ENCODE measurements at regions not wholly inside any gene's neighbourhood (a gene's known extent, or its start where the extent isn't known, plus 50 kb on each side); places are given as distances from the start of the nearest gene placed in this dataset.
"Not testable (repeated sequence)": the region's sequence is repeated elsewhere in the genome, so short reads cannot be mapped to it uniquely, and the experiment has no call there.

DNA sequence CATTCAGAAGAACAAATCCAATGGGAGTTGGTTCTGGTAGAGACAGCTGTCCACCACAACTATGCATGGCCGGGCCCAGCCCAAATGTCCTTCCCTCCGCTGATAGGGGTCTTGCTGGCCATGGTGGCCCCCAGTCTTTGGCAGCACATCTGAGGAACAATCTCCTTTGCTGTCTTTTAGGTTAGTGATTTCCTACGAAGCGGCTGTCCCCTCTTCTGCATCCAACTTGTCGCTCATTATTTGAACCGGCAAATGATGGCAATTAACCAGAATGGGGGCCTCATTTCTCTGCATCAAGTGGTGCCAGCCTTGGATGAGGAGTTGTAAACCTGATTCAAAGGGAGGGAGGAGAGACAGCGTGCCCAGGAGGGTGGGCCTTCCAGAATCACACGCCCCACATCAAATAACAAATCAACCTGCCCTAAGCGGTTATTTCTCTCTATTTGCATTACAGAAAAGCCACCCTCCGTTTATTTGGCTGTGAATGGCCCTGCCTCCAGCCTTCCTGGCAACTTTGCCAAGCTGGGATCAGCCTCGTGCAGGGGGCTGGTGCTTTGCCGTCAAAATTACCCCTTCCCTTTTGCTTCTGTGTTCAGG is 156.5 kb downstream of the RGS9 start:
- Histone ChIP-seq H3K36me3 (ENCODE audit: control insufficient read depth in 2 of 2, extremely low read depth in 1 of 2, insufficient read depth in 2 of 2, low read length in 2 of 2) (no peaks in the 10 kb centered on the region), H2AFZ (ENCODE audit: control insufficient read depth, low read length) (no peak overlapping the region), H3K79me2 (ENCODE audit: control insufficient read depth, insufficient read depth, low read length) (no peaks in the 10 kb centered on the region), H3K9ac (ENCODE audit: control insufficient read depth, extremely low read depth, insufficient read depth, low read length) (no peak overlapping the region), H3K9me3 (ENCODE audit: control insufficient read depth, low read depth, low read length) (no peaks in the 10 kb centered on the region), H3K9me1 (ENCODE audit: control insufficient read depth, extremely low read depth, insufficient read depth, low read length) (no peaks in the 10 kb centered on the region), H3K4me1 (ENCODE audit: control insufficient read depth, extremely low read depth, insufficient read depth, low read length) (no peaks in the 10 kb centered on the region), H3K27me3 (ENCODE audit: control insufficient read depth, extremely low read depth, insufficient read depth, low read length) (no peaks in the 10 kb centered on the region), H4K20me1 (ENCODE audit: control insufficient read depth, extremely low read depth, insufficient read depth, low read length) (no peaks in the 10 kb centered on the region), H3K4me3 (ENCODE audit: control insufficient read depth in 2 of 3, extremely low read depth in 1 of 3, insufficient read depth in 2 of 3, low read depth in 1 of 3, low read length in 3 of 3) (no peak overlapping the region), H3K4me2 (ENCODE audit: control insufficient read depth, extremely low read depth, insufficient read depth, low read depth, low read length) (no peak overlapping the region), H3K27ac (ENCODE audit: control insufficient read depth, insufficient read depth, low read length) (no peak overlapping the region)
- no peak for FAIRE-seq
- dilution Hi-C loops (cut with MboI; ENCODE audit: extremely low pct_ligation_motif_present, low sequenced_read_pairs), result no loop called here
- DNase-seq (ENCODE audit: low read depth, low spot score), result no peak
- TF ChIP-seq CTCF (optimal IDR thresholded peaks at IDR 0.05 in 1 of 3, IDR thresholded peaks at IDR 0.05 in 1 of 3, conservative IDR thresholded peaks at IDR 0.05 in 1 of 3; ENCODE audit: extremely low read depth in 1 of 3, insufficient read depth in 2 of 3, low read length in 3 of 3) (no peak), EZH2 (IDR thresholded peaks at IDR 0.05; ENCODE audit: low read length) (no peak)

DNA sequence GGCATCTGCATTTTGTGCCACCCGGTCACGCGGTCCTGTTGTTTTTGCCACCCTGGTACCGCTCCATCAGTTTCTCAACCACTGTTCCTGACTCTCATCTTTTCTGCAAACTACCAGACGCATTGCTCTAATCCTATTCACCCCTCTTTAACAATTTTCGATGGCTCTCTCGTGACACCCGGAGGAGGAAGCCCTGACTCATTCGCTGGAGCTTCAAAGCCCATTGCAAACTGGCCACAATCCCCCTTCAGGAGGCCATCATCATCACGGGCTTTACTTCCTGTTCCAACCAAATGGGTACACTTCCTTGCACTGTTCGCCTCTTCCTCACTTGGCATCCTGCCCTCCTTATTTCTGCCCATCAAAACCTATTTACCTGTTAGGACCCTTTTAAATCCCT is 155.3 kb downstream of the RGS9 start:
- no peak for FAIRE-seq

DNA sequence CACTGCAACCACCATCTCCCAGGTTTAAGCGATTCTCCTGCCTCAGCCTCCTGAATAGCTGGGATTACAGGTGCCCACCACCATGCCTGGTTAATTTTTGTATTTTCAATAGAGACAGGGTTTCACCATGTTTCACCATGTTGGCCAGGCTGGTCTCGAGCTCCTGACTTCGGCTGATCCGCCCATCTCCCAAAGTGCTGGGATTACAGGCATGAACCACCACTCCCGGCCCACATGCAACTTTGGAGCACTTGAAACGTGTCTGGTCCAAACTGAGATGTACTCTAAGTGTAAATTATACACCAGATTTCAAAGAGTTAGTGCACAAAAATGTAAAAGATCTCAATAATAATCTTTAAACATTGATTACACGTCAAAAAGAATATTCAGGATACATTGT is 154.1 kb downstream of the RGS9 start:
- H3K36me3 ChIP-seq (ENCODE audit: control insufficient read depth in 2 of 2, extremely low read depth in 1 of 2, insufficient read depth in 2 of 2, low read length in 2 of 2); H3K4me3 ChIP-seq (ENCODE audit: control insufficient read depth in 2 of 3, extremely low read depth in 1 of 3, insufficient read depth in 2 of 3, low read depth in 1 of 3, low read length in 3 of 3); H3K27ac ChIP-seq (ENCODE audit: control insufficient read depth, insufficient read depth, low read length); H4K20me1 ChIP-seq (ENCODE audit: control insufficient read depth, extremely low read depth, insufficient read depth, low read length); H3K4me2 ChIP-seq (ENCODE audit: control insufficient read depth, extremely low read depth, insufficient read depth, low read depth, low read length); FAIRE-seq; H3K4me1 ChIP-seq (ENCODE audit: control insufficient read depth, extremely low read depth, insufficient read depth, low read length); DNase-seq (ENCODE audit: low read depth, low spot score); H3K9me1 ChIP-seq (ENCODE audit: control insufficient read depth, extremely low read depth, insufficient read depth, low read length); H3K79me2 ChIP-seq (ENCODE audit: control insufficient read depth, insufficient read depth, low read length); H3K9me3 ChIP-seq (ENCODE audit: control insufficient read depth, low read depth, low read length); H3K9ac ChIP-seq (ENCODE audit: control insufficient read depth, extremely low read depth, insufficient read depth, low read length); H3K27me3 ChIP-seq (ENCODE audit: control insufficient read depth, extremely low read depth, insufficient read depth, low read length); dilution Hi-C loops (cut with MboI; ENCODE audit: extremely low pct_ligation_motif_present, low sequenced_read_pairs); H2AFZ ChIP-seq (ENCODE audit: control insufficient read depth, low read length): not testable (repeated sequence)

More for the DNA sequence above, 155.3 kb downstream of the RGS9 start:
- H3K27me3 ChIP-seq (ENCODE audit: control insufficient read depth, extremely low read depth, insufficient read depth, low read length), result no peaks in the 10 kb centered on the region
- H3K4me3 ChIP-seq (ENCODE audit: control insufficient read depth in 2 of 3, extremely low read depth in 1 of 3, insufficient read depth in 2 of 3, low read depth in 1 of 3, low read length in 3 of 3), result no peak overlapping the region
- DNase-seq (ENCODE audit: low read depth, low spot score), result no peak
- no peaks in the 10 kb centered on the region for H3K4me1 ChIP-seq (ENCODE audit: control insufficient read depth, extremely low read depth, insufficient read depth, low read length)
- H3K79me2 ChIP-seq (ENCODE audit: control insufficient read depth, insufficient read depth, low read length), result no peaks in the 10 kb centered on the region
- H3K36me3 ChIP-seq (ENCODE audit: control insufficient read depth in 2 of 2, extremely low read depth in 1 of 2, insufficient read depth in 2 of 2, low read length in 2 of 2), result no peaks in the 10 kb centered on the region
- no peaks in the 10 kb centered on the region for H4K20me1 ChIP-seq (ENCODE audit: control insufficient read depth, extremely low read depth, insufficient read depth, low read length)
- TF ChIP-seq CTCF (optimal IDR thresholded peaks at IDR 0.05 in 1 of 3, IDR thresholded peaks at IDR 0.05 in 1 of 3, conservative IDR thresholded peaks at IDR 0.05 in 1 of 3; ENCODE audit: extremely low read depth in 1 of 3, insufficient read depth in 2 of 3, low read length in 3 of 3) (no peak), EZH2 (IDR thresholded peaks at IDR 0.05; ENCODE audit: low read length) (no peak)
- H3K9me1 ChIP-seq (ENCODE audit: control insufficient read depth, extremely low read depth, insufficient read depth, low read length), result no peaks in the 10 kb centered on the region
- H3K4me2 ChIP-seq (ENCODE audit: control insufficient read depth, extremely low read depth, insufficient read depth, low read depth, low read length), result no peak overlapping the region
- H2AFZ ChIP-seq (ENCODE audit: control insufficient read depth, low read length), result no peak overlapping the region
- H3K27ac ChIP-seq (ENCODE audit: control insufficient read depth, insufficient read depth, low read length), result no peak overlapping the region
- H3K9me3 ChIP-seq (ENCODE audit: control insufficient read depth, low read depth, low read length), result no peaks in the 10 kb centered on the region
- H3K9ac ChIP-seq (ENCODE audit: control insufficient read depth, extremely low read depth, insufficient read depth, low read length), result no peak overlapping the region
- dilution Hi-C loops (cut with MboI; ENCODE audit: extremely low pct_ligation_motif_present, low sequenced_read_pairs), result no loop called here
